ENCODE measurements at regions not wholly inside any gene's neighbourhood (a gene's known extent, or its start where the extent isn't known, plus 50 kb on each side); places are given as distances from the start of the nearest gene placed in this dataset.

GRCh38 chr3:43892526-43892925 is 201.8 kb downstream of the ABHD5 start:
- Histone ChIP-seq H3K14ac (ENCODE audit: low read length) (no peak overlapping the region), H3K4me3 (ENCODE audit: low read length in 2 of 2) (no peak overlapping the region), H3K27ac (replicated peaks; ENCODE audit: low read length) (no peak overlapping the region), H2BK5ac (ENCODE audit: low read length) (no peak overlapping the region), H3K9ac (ENCODE audit: low read depth, low read length, poor library complexity) (no peak overlapping the region), H2BK15ac (ENCODE audit: low read length) (no peak overlapping the region), H3K18ac (ENCODE audit: low read length) (no peak overlapping the region), H3K23ac (ENCODE audit: low read depth, low read length, poor library complexity) (no peak overlapping the region), H3K9me3 (replicated peaks in 1 of 2; ENCODE audit: control insufficient read depth in 2 of 2, insufficient read depth in 1 of 2, low read depth in 1 of 2, low read length in 2 of 2) (no peaks in the 10 kb centered on the region), H2BK12ac (ENCODE audit: low read length) (no peak overlapping the region), H4K91ac (ENCODE audit: low read depth, low read length, poor library complexity) (no peak overlapping the region), H3K4me2 (ENCODE audit: insufficient read depth, low read length, poor library complexity, severe bottlenecking) (no peak overlapping the region), H3K27me3 (ENCODE audit: control insufficient read depth in 3 of 3, insufficient read depth in 3 of 3, low read depth in 1 of 3, low read length in 3 of 3) (peaks cover 0 to 28% (median 0%) of the 10 kb centered on the region in 3 experiments), H3K4ac (ENCODE audit: low read length) (no peak overlapping the region), H2BK120ac (ENCODE audit: low read depth, low read length) (no peak overlapping the region), H3K79me1 (ENCODE audit: low read depth, low read length) (no peaks in the 10 kb centered on the region), H3K36me3 (replicated peaks in 1 of 2; ENCODE audit: control insufficient read depth in 2 of 2, insufficient read depth in 2 of 2, low read length in 2 of 2) (no peaks in the 10 kb centered on the region), H2AFZ (ENCODE audit: low read length) (no peak overlapping the region), H4K8ac (ENCODE audit: low read depth, low read length) (no peak overlapping the region), H2AK5ac (ENCODE audit: low read depth, low read length) (no peak overlapping the region), H3K4me1 (ENCODE audit: control insufficient read depth in 2 of 2, insufficient read depth in 1 of 2, low read depth in 1 of 2, low read length in 2 of 2) (peaks cover 2 to 9% of the 10 kb centered on the region in 2 donors)
- no peak for DNase-seq (ENCODE audit: low spot score)
- WGBS, 2 donors (ENCODE audit: extremely low coverage in 2 of 2, insufficient read length in 2 of 2, insufficient replicate concordance in 1 of 2) = no CpG with 5 or more reads among the region's 7 CpGs

GRCh38 chr3:43893727-43894126 is 203.0 kb downstream of the ABHD5 start:
- no peak for DNase-seq (ENCODE audit: low spot score)
- Histone ChIP-seq H4K8ac (ENCODE audit: low read depth, low read length) (no peak overlapping the region), H3K23ac (ENCODE audit: low read depth, low read length, poor library complexity) (no peak overlapping the region), H3K9me3 (replicated peaks in 1 of 2; ENCODE audit: control insufficient read depth in 2 of 2, insufficient read depth in 1 of 2, low read depth in 1 of 2, low read length in 2 of 2) (no peaks in the 10 kb centered on the region), H3K14ac (ENCODE audit: low read length) (no peak overlapping the region), H2BK12ac (ENCODE audit: low read length) (no peak overlapping the region), H2AK5ac (ENCODE audit: low read depth, low read length) (no peak overlapping the region), H4K91ac (ENCODE audit: low read depth, low read length, poor library complexity) (no peak overlapping the region), H3K4ac (ENCODE audit: low read length) (no peak overlapping the region), H3K4me2 (ENCODE audit: insufficient read depth, low read length, poor library complexity, severe bottlenecking) (peak overlapping the region; percentile 99), H3K4me1 (ENCODE audit: control insufficient read depth in 2 of 2, insufficient read depth in 1 of 2, low read depth in 1 of 2, low read length in 2 of 2) (peaks cover 2 to 9% of the 10 kb centered on the region in 2 donors), H2BK120ac (ENCODE audit: low read depth, low read length) (no peak overlapping the region), H3K36me3 (replicated peaks in 1 of 2; ENCODE audit: control insufficient read depth in 2 of 2, insufficient read depth in 2 of 2, low read length in 2 of 2) (no peaks in the 10 kb centered on the region), H2BK5ac (ENCODE audit: low read length) (no peak overlapping the region), H3K27me3 (ENCODE audit: control insufficient read depth in 3 of 3, insufficient read depth in 3 of 3, low read depth in 1 of 3, low read length in 3 of 3) (peaks cover 0 to 28% (median 0%) of the 10 kb centered on the region in 3 experiments), H3K9ac (ENCODE audit: low read depth, low read length, poor library complexity) (no peak overlapping the region), H2AFZ (ENCODE audit: low read length) (peak overlapping the region; percentile 88), H2BK15ac (ENCODE audit: low read length) (no peak overlapping the region), H3K18ac (ENCODE audit: low read length) (peak overlapping the region; percentile 84), H3K4me3 (ENCODE audit: low read length in 2 of 2) (peak overlapping the region; percentile 19 to 70), H3K27ac (replicated peaks; ENCODE audit: low read length) (no peak overlapping the region), H3K79me1 (ENCODE audit: low read depth, low read length) (no peaks in the 10 kb centered on the region)
- WGBS, 2 donors (ENCODE audit: extremely low coverage in 2 of 2, insufficient read length in 2 of 2, insufficient replicate concordance in 1 of 2) = no CpG with 5 or more reads among the region's 14 CpGs

DNA sequence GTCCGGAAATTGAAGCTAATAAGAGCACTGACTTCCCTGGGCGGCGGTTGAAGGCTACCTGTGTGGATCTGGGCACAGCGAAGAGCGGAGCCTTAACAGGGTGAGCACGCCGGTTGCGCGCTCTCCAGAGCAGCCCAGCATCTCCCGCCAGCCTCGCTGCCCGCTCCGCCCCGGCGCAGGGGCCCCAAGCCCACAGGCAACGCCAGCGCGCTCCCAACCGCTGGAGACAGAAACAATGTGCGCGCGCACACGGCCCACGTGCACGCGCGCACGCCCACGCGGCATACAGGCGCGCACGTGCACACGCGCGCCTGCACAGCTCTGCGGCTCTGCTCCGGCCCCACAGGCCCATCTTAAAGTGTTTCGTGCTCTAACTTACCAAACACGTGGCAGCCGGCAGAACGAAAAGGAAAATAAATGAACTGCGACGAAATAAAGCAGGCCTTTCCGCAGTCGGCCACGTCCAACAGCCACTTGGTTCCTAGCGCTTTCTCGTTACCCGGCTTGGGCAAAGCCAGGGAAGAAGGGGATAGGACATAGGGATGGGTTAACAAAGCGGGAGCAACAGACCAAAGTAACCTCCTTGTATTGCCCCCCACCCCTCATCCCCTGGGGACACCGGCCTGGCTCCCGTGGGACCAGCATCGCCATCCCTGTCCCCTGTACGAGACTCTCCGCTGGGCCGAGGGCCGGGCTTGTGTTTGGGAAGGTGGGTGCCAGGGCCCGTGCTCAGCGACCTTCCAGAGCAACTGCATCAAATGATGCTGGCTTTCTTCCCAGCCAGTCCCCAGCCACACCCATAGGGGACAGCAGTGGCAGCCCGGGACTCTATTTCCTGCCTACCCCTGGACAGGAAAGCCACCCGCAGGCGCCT is 203.7 kb downstream of the ABHD5 start:
- no CpG with 5 or more reads among the region's 63 CpGs for WGBS, 2 donors (ENCODE audit: extremely low coverage in 2 of 2, insufficient read length in 2 of 2, insufficient replicate concordance in 1 of 2)
- Histone ChIP-seq H2AFZ (ENCODE audit: low read length) (peak overlapping the region; percentile 88), H3K4ac (ENCODE audit: low read length) (no peak overlapping the region), H2AK5ac (ENCODE audit: low read depth, low read length) (peak overlapping the region; percentile 65), H3K18ac (ENCODE audit: low read length) (peak overlapping the region; percentile 84), H4K91ac (ENCODE audit: low read depth, low read length, poor library complexity) (no peak overlapping the region), H3K4me3 (ENCODE audit: low read length in 2 of 2) (peak overlapping the region; percentile 19 to 70), H3K36me3 (replicated peaks in 1 of 2; ENCODE audit: control insufficient read depth in 2 of 2, insufficient read depth in 2 of 2, low read length in 2 of 2) (no peaks in the 10 kb centered on the region), H3K79me1 (ENCODE audit: low read depth, low read length) (no peaks in the 10 kb centered on the region), H3K4me2 (ENCODE audit: insufficient read depth, low read length, poor library complexity, severe bottlenecking) (peak overlapping the region; percentile 99), H3K9me3 (replicated peaks in 1 of 2; ENCODE audit: control insufficient read depth in 2 of 2, insufficient read depth in 1 of 2, low read depth in 1 of 2, low read length in 2 of 2) (no peaks in the 10 kb centered on the region), H2BK120ac (ENCODE audit: low read depth, low read length) (no peak overlapping the region), H3K27me3 (ENCODE audit: control insufficient read depth in 3 of 3, insufficient read depth in 3 of 3, low read depth in 1 of 3, low read length in 3 of 3) (peaks cover 0 to 28% (median 0%) of the 10 kb centered on the region in 3 experiments), H3K23ac (ENCODE audit: low read depth, low read length, poor library complexity) (peak overlapping the region; percentile 26), H2BK15ac (ENCODE audit: low read length) (peak overlapping the region; percentile 77), H2BK12ac (ENCODE audit: low read length) (no peak overlapping the region), H3K4me1 (ENCODE audit: control insufficient read depth in 2 of 2, insufficient read depth in 1 of 2, low read depth in 1 of 2, low read length in 2 of 2) (peaks cover 2 to 9% of the 10 kb centered on the region in 2 donors), H3K9ac (ENCODE audit: low read depth, low read length, poor library complexity) (peak overlapping the region; percentile 71), H3K27ac (replicated peaks; ENCODE audit: low read length) (no peak overlapping the region), H4K8ac (ENCODE audit: low read depth, low read length) (no peak overlapping the region), H3K14ac (ENCODE audit: low read length) (no peak overlapping the region), H2BK5ac (ENCODE audit: low read length) (no peak overlapping the region)
- DNase-seq (ENCODE audit: low spot score) = peak; percentile 77

- Histone ChIP-seq H4K8ac (ENCODE audit: low read depth, low read length) (no peak overlapping the region), H2BK12ac (ENCODE audit: low read length) (no peak overlapping the region), H2BK15ac (ENCODE audit: low read length) (no peak overlapping the region), H2AFZ (ENCODE audit: low read length) (no peak overlapping the region), H2BK120ac (ENCODE audit: low read depth, low read length) (no peak overlapping the region), H3K4ac (ENCODE audit: low read length) (no peak overlapping the region), H3K9me3 (replicated peaks in 1 of 2; ENCODE audit: control insufficient read depth in 2 of 2, insufficient read depth in 1 of 2, low read depth in 1 of 2, low read length in 2 of 2) (no peaks in the 10 kb centered on the region), H3K4me3 (ENCODE audit: low read length in 2 of 2) (no peak overlapping the region), H4K91ac (ENCODE audit: low read depth, low read length, poor library complexity) (no peak overlapping the region), H3K79me1 (ENCODE audit: low read depth, low read length) (no peaks in the 10 kb centered on the region), H3K23ac (ENCODE audit: low read depth, low read length, poor library complexity) (no peak overlapping the region), H3K36me3 (replicated peaks in 1 of 2; ENCODE audit: control insufficient read depth in 2 of 2, insufficient read depth in 2 of 2, low read length in 2 of 2) (no peaks in the 10 kb centered on the region), H3K27me3 (ENCODE audit: control insufficient read depth in 3 of 3, insufficient read depth in 3 of 3, low read depth in 1 of 3, low read length in 3 of 3) (peaks cover 0 to 28% (median 0%) of the 10 kb centered on the region in 3 experiments), H3K9ac (ENCODE audit: low read depth, low read length, poor library complexity) (no peak overlapping the region), H3K27ac (replicated peaks; ENCODE audit: low read length) (no peak overlapping the region), H3K18ac (ENCODE audit: low read length) (no peak overlapping the region), H2BK5ac (ENCODE audit: low read length) (no peak overlapping the region), H3K4me1 (ENCODE audit: control insufficient read depth in 2 of 2, insufficient read depth in 1 of 2, low read depth in 1 of 2, low read length in 2 of 2) (peaks cover 2 to 9% of the 10 kb centered on the region in 2 donors), H3K14ac (ENCODE audit: low read length) (no peak overlapping the region), H3K4me2 (ENCODE audit: insufficient read depth, low read length, poor library complexity, severe bottlenecking) (no peak overlapping the region), H2AK5ac (ENCODE audit: low read depth, low read length) (no peak overlapping the region)
- WGBS, 2 donors (ENCODE audit: extremely low coverage in 2 of 2, insufficient read length in 2 of 2, insufficient replicate concordance in 1 of 2) = no CpG with 5 or more reads among the region's 4 CpGs
- DNase-seq (ENCODE audit: low spot score) = no peak
Measured at GRCh38 chr3:43895573-43895972, 204.8 kb downstream of the ABHD5 start.

All from neuronal stem cell (in vitro differentiated cells).